Activated naive CD4-positive, alpha-beta T cell treated with anti-CD3 and anti-CD28 coated beads for 36 hours (primary cell): ENCODE measurements at regions not wholly inside any gene's neighbourhood (a gene's known extent, or its start where the extent isn't known, plus 50 kb on each side); places are given as distances from the start of the nearest gene placed in this dataset.

Experiments
- CTCF ChIA-PET: fragments of 350-600 bp; sonication (Branson Sonifier 250); formaldehyde crosslinking; loops from one replicate; lab custom pipeline; 2021; ENCODE audit warnings: antibody characterized with exemption; lab: Charles Lee
- DNase-seq: peaks from one replicate; pipeline ENCODE4 v3.0.0-alpha.2; 2020
- H3K27ac Mint-ChIP-seq: one replicate; pipeline ENCODE4 v1.8.0; 2021; ENCODE audit warnings: mild to moderate bottlenecking, mixed read lengths
- H3K27me3 Mint-ChIP-seq: one replicate; pipeline ENCODE4 v1.8.0; 2021; ENCODE audit warnings: low read depth, mixed read lengths
- H3K36me3 Mint-ChIP-seq: one replicate; pipeline ENCODE4 v1.8.0; 2021; ENCODE audit warnings: low read depth, mixed read lengths
- H3K4me1 Mint-ChIP-seq: one replicate; pipeline ENCODE4 v1.8.0; 2021; ENCODE audit warnings: low read depth, mixed read lengths
- H3K4me3 Mint-ChIP-seq: one replicate; pipeline ENCODE4 v1.8.0; 2021; ENCODE audit warnings: mild to moderate bottlenecking, moderate library complexity, mixed read lengths
- H3K9me3 Mint-ChIP-seq: one replicate; pipeline ENCODE4 v1.8.0; 2021; ENCODE audit warnings: mixed read lengths
- intact Hi-C: fragments of 100-400 bp; cut with micrococcal nuclease; formaldehyde crosslinking; loops from one replicate; pipeline ENCODE4 v1.15.1; 2023

GRCh38 chr6:165910184-165910966 is 247.3 kb upstream of the PDE10A start:
- no peak for DNase-seq
- Mint-ChIP-seq H3K27ac (no peak overlapping the region), H3K27me3 (peaks cover 5% of the 10 kb centered on the region), H3K36me3 (no peaks in the 10 kb centered on the region), H3K4me1 (no peaks in the 10 kb centered on the region), H3K9me3 (peaks cover 3% of the 10 kb centered on the region), H3K4me3 (no peak overlapping the region)
- intact Hi-C loops, result no loop called here
- CTCF ChIA-PET, result no interaction called here

GRCh38 chr6:165906736-165907135 is 243.7 kb upstream of the PDE10A start:
- CTCF ChIA-PET, result no interaction called here
- Mint-ChIP-seq H3K9me3 (peaks cover 3% of the 10 kb centered on the region), H3K27me3 (peaks cover 9% of the 10 kb centered on the region), H3K36me3 (no peaks in the 10 kb centered on the region), H3K4me1 (no peaks in the 10 kb centered on the region), H3K27ac (no peak overlapping the region), H3K4me3 (no peak overlapping the region)
- DNase-seq, result no peak
- intact Hi-C loops, result no loop called here

GRCh38 chr6:165905744-165906143 is 242.7 kb upstream of the PDE10A start:
- no peak overlapping the region for H3K4me3 Mint-ChIP-seq
- DNase-seq, result no peak
- peaks cover 3% of the 10 kb centered on the region for H3K9me3 Mint-ChIP-seq
- H3K36me3 Mint-ChIP-seq, result no peaks in the 10 kb centered on the region
- intact Hi-C loops, result no loop called here
- no peak overlapping the region for H3K27ac Mint-ChIP-seq
- no peaks in the 10 kb centered on the region for H3K4me1 Mint-ChIP-seq
- CTCF ChIA-PET, result no interaction called here
- H3K27me3 Mint-ChIP-seq, result peaks cover 11% of the 10 kb centered on the region

GRCh38 chr6:165900970-165901369 is 237.9 kb upstream of the PDE10A start:
- Mint-ChIP-seq H3K36me3 (no peaks in the 10 kb centered on the region), H3K4me3 (no peak overlapping the region), H3K4me1 (no peaks in the 10 kb centered on the region), H3K9me3 (peaks cover under 1% of the 10 kb centered on the region), H3K27ac (no peak overlapping the region), H3K27me3 (peaks cover 18% of the 10 kb centered on the region)
- no peak for DNase-seq
- CTCF ChIA-PET, result no interaction called here
- intact Hi-C loops, result no loop called here

GRCh38 chr6:165899611-165900010 is 236.6 kb upstream of the PDE10A start:
- H3K27ac Mint-ChIP-seq, result no peak overlapping the region
- no peaks in the 10 kb centered on the region for H3K36me3 Mint-ChIP-seq
- no peaks in the 10 kb centered on the region for H3K4me1 Mint-ChIP-seq
- peaks cover 18% of the 10 kb centered on the region for H3K27me3 Mint-ChIP-seq
- no peaks in the 10 kb centered on the region for H3K9me3 Mint-ChIP-seq
- CTCF ChIA-PET, result no interaction called here
- H3K4me3 Mint-ChIP-seq, result no peak overlapping the region
- intact Hi-C loops, result no loop called here
- no peak for DNase-seq

- no peaks in the 10 kb centered on the region for H3K4me1 Mint-ChIP-seq
- H3K27me3 Mint-ChIP-seq, result peaks cover 25% of the 10 kb centered on the region
- CTCF ChIA-PET, result interaction anchor here (0.6 kb wide), 1 partner anchor 9 kb away, joined by 3 read pairs; no protein-coding TSS in a partner anchor
- DNase-seq, result no peak
- no peaks in the 10 kb centered on the region for H3K36me3 Mint-ChIP-seq
- H3K27ac Mint-ChIP-seq, result no peak overlapping the region
- no peaks in the 10 kb centered on the region for H3K9me3 Mint-ChIP-seq
- intact Hi-C loops, result no loop called here
- no peak overlapping the region for H3K4me3 Mint-ChIP-seq
Measured at GRCh38 chr6:165895421-165896165, 232.6 kb upstream of the PDE10A start.

GRCh38 chr6:165894171-165894825 is 231.3 kb upstream of the PDE10A start:
- no peaks in the 10 kb centered on the region for H3K9me3 Mint-ChIP-seq
- no peaks in the 10 kb centered on the region for H3K36me3 Mint-ChIP-seq
- peaks cover 19% of the 10 kb centered on the region for H3K27me3 Mint-ChIP-seq
- no peak for DNase-seq
- H3K4me1 Mint-ChIP-seq, result no peaks in the 10 kb centered on the region
- H3K4me3 Mint-ChIP-seq, result no peak overlapping the region
- CTCF ChIA-PET, result no interaction called here
- no peak overlapping the region for H3K27ac Mint-ChIP-seq
- intact Hi-C loops, result no loop called here

GRCh38 chr6:165893431-165893830 is 230.4 kb upstream of the PDE10A start:
- Mint-ChIP-seq H3K9me3 (no peaks in the 10 kb centered on the region), H3K27me3 (peaks cover 21% of the 10 kb centered on the region), H3K4me1 (no peaks in the 10 kb centered on the region), H3K27ac (no peak overlapping the region), H3K36me3 (no peaks in the 10 kb centered on the region), H3K4me3 (no peak overlapping the region)
- intact Hi-C loops, result no loop called here
- no peak for DNase-seq
- CTCF ChIA-PET, result interaction anchor here (0.9 kb wide), 1 partner anchor 10 kb away, joined by 3 read pairs; no protein-coding TSS in a partner anchor

- DNase-seq, result no peak
- no peak overlapping the region for H3K27ac Mint-ChIP-seq
- CTCF ChIA-PET, result interaction anchor here (1.0 to 1.2 kb wide), 2 partner anchors 206 to 215 kb away, joined by 3 to 5 read pairs; no protein-coding TSS in a partner anchor
Measured at GRCh38 chr6:165891320-165891719, 228.3 kb upstream of the PDE10A start.

GRCh38 chr6:165890404-165890735 is 227.3 kb upstream of the PDE10A start:
- H3K4me1 Mint-ChIP-seq, result no peaks in the 10 kb centered on the region
- H3K27ac Mint-ChIP-seq, result no peak overlapping the region
- intact Hi-C loops, result loop anchor here (1.0 kb wide), 2 partner anchors 208 to 216 kb away; no protein-coding TSS in a partner anchor
- no peaks in the 10 kb centered on the region for H3K36me3 Mint-ChIP-seq
- no peak overlapping the region for H3K4me3 Mint-ChIP-seq
- H3K9me3 Mint-ChIP-seq, result peaks cover 2% of the 10 kb centered on the region
- peaks cover 17% of the 10 kb centered on the region for H3K27me3 Mint-ChIP-seq
- CTCF ChIA-PET, result interaction anchor here (1.0 to 2.5 kb wide), 5 partner anchors 19 to 216 kb away, joined by 3 to 10 read pairs (median 4); no protein-coding TSS in a partner anchor
- DNase-seq, result no peak

More at GRCh38 chr6:165891320-165891719, 228.3 kb upstream of the PDE10A start:
- H3K9me3 Mint-ChIP-seq, result peaks cover 2% of the 10 kb centered on the region
- no peak overlapping the region for H3K4me3 Mint-ChIP-seq
- H3K36me3 Mint-ChIP-seq, result no peaks in the 10 kb centered on the region
- no peaks in the 10 kb centered on the region for H3K4me1 Mint-ChIP-seq
- intact Hi-C loops, result no loop called here
- H3K27me3 Mint-ChIP-seq, result peaks cover 17% of the 10 kb centered on the region

- Mint-ChIP-seq H3K27ac (no peak overlapping the region), H3K4me1 (no peaks in the 10 kb centered on the region), H3K9me3 (peaks cover 2% of the 10 kb centered on the region), H3K36me3 (no peaks in the 10 kb centered on the region), H3K4me3 (no peak overlapping the region), H3K27me3 (peaks cover 17% of the 10 kb centered on the region)
- intact Hi-C loops, result loop anchor here (1.0 to 5.0 kb wide), 3 partner anchors 208 to 387 kb away; no protein-coding TSS in a partner anchor
- CTCF ChIA-PET, result interaction anchor here (1.0 to 2.5 kb wide), 5 partner anchors 19 to 217 kb away, joined by 3 to 10 read pairs (median 4); no protein-coding TSS in a partner anchor
- peak; percentile 37 for DNase-seq
Measured at GRCh38 chr6:165889636-165890403, 226.8 kb upstream of the PDE10A start.
